Cerebellar cortex (tissue), 1 donor: ENCODE measurements at regions not wholly inside any gene's neighbourhood (a gene's known extent, or its start where the extent isn't known, plus 50 kb on each side); places are given as distances from the start of the nearest gene placed in this dataset.

Source experiments
- DNase-seq: peaks from one replicate; pipeline ENCODE4 v3.0.0-alpha.2; 2015; ENCODE audit warnings: low spot score

GRCh38 chr15:47573673-47574072 is 143.6 kb upstream of the SEMA6D start:
- no peak for DNase-seq

GRCh38 chr15:47577000-47577399 is 140.3 kb upstream of the SEMA6D start:
- DNase-seq: no peak

- DNase-seq: no peak
Observed at GRCh38 chr15:47577461-47577860, 139.8 kb upstream of the SEMA6D start.

- DNase-seq: no peak
Observed at GRCh38 chr15:47582233-47582632, 135.1 kb upstream of the SEMA6D start.

- DNase-seq: no peak
Observed at GRCh38 chr15:47584316-47584715, 133.0 kb upstream of the SEMA6D start.

- no peak for DNase-seq
Observed at GRCh38 chr15:47586653-47587224, 130.6 kb upstream of the SEMA6D start.

- no peak for DNase-seq
Observed at GRCh38 chr15:47587940-47588802, 129.1 kb upstream of the SEMA6D start.

GRCh38 chr15:47588958-47589357 is 128.3 kb upstream of the SEMA6D start:
- DNase-seq: no peak

GRCh38 chr15:47598996-47599395 is 118.3 kb upstream of the SEMA6D start:
- DNase-seq: no peak

- no peak for DNase-seq
Observed at GRCh38 chr15:47599806-47600205, 117.5 kb upstream of the SEMA6D start.

- no peak for DNase-seq
Observed at GRCh38 chr15:47602121-47602520, 115.2 kb upstream of the SEMA6D start.

GRCh38 chr15:47603026-47603425 is 114.3 kb upstream of the SEMA6D start:
- DNase-seq: no peak

GRCh38 chr15:47607695-47608094 is 109.6 kb upstream of the SEMA6D start:
- no peak for DNase-seq

- no peak for DNase-seq
Observed at GRCh38 chr15:47609693-47610092, 107.6 kb upstream of the SEMA6D start.

- DNase-seq: no peak
Observed at GRCh38 chr15:47610736-47611135, 106.6 kb upstream of the SEMA6D start.

- DNase-seq: no peak
Observed at GRCh38 chr15:47614360-47615011, 102.8 kb upstream of the SEMA6D start.

GRCh38 chr15:47616876-47617275 is 100.4 kb upstream of the SEMA6D start:
- DNase-seq: no peak

- no peak for DNase-seq
Observed at GRCh38 chr15:47618241-47618640, 99.1 kb upstream of the SEMA6D start.

GRCh38 chr15:47620960-47621681 is 96.2 kb upstream of the SEMA6D start:
- no peak for DNase-seq

GRCh38 chr15:47622055-47622454 is 95.2 kb upstream of the SEMA6D start:
- DNase-seq: no peak

- no peak for DNase-seq
Observed at GRCh38 chr15:47624503-47624902, 92.8 kb upstream of the SEMA6D start.

- no peak for DNase-seq
Observed at GRCh38 chr15:47639042-47639441, 78.3 kb upstream of the SEMA6D start.

GRCh38 chr15:47640079-47640478 is 77.2 kb upstream of the SEMA6D start:
- DNase-seq: no peak
